ENCODE measurements at regions not wholly inside any gene's neighbourhood (a gene's known extent, or its start where the extent isn't known, plus 50 kb on each side); places are given as distances from the start of the nearest gene placed in this dataset.
"Not testable (repeated sequence)": the region's sequence is repeated elsewhere in the genome, so short reads cannot be mapped to it uniquely, and the experiment has no call there.

DNA sequence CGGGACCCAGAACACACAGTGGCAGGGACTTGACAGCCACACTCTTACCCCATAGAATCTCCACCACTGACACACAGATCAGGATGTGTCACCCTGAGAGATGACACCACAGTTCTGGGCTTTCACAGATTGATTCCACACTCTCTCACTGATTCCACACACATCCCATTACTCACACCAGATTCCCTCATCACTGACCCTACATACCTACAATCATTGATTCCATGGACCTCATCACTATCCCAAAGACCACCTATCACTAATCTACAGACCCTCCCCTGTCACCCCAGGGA, 57.6 kb upstream of the ZNF527 start:
- TF ChIP-seq CTCF (IDR thresholded peaks at IDR 0.05; ENCODE audit: insufficient read depth, low read depth, low read length): no peak
- Histone ChIP-seq H3K27me3 (ENCODE audit: control insufficient read depth, insufficient read depth, low read length) (no peaks in the 10 kb centered on the region), H3K36me3 (ENCODE audit: control insufficient read depth, insufficient read depth, low read length) (no peaks in the 10 kb centered on the region), H3K4me3 (ENCODE audit: low read depth, low read length) (no peak overlapping the region)
- POLR2A ChIA-PET: no interaction called here
- CTCF ChIA-PET: no interaction called here
- no peak for DNase-seq (ENCODE audit: low read depth)

DNA sequence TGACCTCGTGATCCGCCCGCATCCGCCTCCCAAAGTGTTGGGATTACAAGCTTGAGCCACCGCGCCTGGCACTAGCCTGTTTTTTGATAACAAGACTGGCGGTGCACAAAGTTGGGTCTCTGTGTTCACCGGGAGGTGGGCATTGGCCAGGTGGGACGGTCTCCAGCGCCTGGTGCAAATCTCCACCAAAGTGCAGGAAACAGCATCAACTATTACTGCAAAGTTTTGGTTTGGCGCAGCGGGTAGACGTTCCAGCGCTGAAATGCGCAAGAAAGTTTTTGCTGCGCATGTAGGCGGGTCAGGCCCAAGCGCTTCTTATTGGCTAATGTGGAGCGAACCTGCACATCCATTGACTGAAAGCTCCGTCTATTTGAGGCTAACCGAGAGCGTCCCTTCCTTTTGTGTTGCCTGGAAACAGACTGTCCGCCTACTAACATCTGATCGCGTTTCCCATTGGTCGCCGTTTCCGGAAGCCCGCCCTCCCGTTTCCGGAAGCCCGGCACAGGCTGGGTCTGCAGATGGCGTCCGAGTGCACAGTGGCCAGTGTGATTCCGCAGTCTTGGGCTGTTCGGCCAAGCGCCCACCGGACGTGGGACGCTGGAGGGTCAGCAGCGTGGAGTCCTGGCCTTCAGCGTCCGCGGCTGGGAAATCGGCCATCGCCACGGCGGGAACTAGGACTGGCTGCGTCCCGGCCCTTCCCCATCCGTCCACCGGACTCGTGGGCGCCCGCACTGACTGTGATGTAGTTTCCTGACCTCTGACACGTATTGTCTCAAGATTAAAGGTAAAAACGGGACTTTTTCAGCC, 53.3 kb upstream of the ZNF527 start:
- POLR2A ChIA-PET: interaction anchor here (0.7 kb wide), 1 partner anchor 462 kb away, joined by 7 read pairs; no protein-coding TSS in a partner anchor
- TF ChIP-seq CTCF (IDR thresholded peaks at IDR 0.05; ENCODE audit: insufficient read depth, low read depth, low read length): peak; percentile 59
- peak; percentile 98 for DNase-seq (ENCODE audit: low read depth)
- Histone ChIP-seq H3K27me3 (ENCODE audit: control insufficient read depth, insufficient read depth, low read length) (no peaks in the 10 kb centered on the region), H3K4me3 (ENCODE audit: low read depth, low read length) (peak overlapping the region; percentile 89), H3K36me3 (ENCODE audit: control insufficient read depth, insufficient read depth, low read length) (no peaks in the 10 kb centered on the region)
- CTCF ChIA-PET: no interaction called here

GRCh38 chr19:37320988-37321387, 49.9 kb upstream of the ZNF527 start:
- POLR2A ChIA-PET; H3K36me3 ChIP-seq (ENCODE audit: control insufficient read depth, insufficient read depth, low read length); H3K4me3 ChIP-seq (ENCODE audit: low read depth, low read length); DNase-seq (ENCODE audit: low read depth); H3K27me3 ChIP-seq (ENCODE audit: control insufficient read depth, insufficient read depth, low read length); CTCF ChIA-PET: not testable (repeated sequence)

Measured in BJ (cell line).